ENCODE measurements at regions not wholly inside any gene's neighbourhood (a gene's known extent, or its start where the extent isn't known, plus 50 kb on each side); places are given as distances from the start of the nearest gene placed in this dataset.

DNA sequence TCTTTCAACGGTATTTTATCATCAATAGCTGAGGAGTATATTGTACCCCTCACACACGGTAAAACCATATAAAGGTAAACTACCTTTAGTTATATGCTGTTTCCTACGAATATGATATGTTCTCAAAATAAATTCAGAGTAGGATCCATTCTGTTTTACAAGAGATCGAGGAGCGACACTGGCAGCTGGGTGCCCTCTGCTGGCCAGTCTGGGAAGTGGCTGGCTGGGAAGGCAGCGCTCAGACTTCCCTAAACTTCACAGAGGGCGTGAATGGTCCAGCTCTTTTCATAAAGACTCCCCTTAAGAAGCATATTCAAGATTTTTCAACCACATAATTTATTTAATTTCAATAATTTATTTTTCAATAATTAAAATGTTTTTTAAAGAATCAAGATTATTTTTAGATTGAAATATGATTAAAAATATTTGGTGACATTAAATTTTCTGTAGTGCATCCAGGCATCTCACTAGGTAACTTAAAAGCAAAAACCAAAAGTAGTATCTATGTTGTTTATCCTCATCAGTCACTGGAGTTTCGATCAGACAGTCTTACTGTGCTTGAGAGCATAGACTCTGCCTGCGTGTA is 187.5 kb upstream of the PDE10A start:
- TF ChIP-seq SP1 (IDR thresholded peaks at IDR 0.05) (no peak), SUZ12 (IDR thresholded peaks at IDR 0.05) (no peak), NFRKB (IDR thresholded peaks at IDR 0.05) (no peak)

Data from HEK293T (cell line).